ENCODE measurements at regions not wholly inside any gene's neighbourhood (a gene's known extent, or its start where the extent isn't known, plus 50 kb on each side); places are given as distances from the start of the nearest gene placed in this dataset.

- no peaks in the 10 kb centered on the region for H3K4me1 Mint-ChIP-seq
- no peak overlapping the region for H3K4me3 Mint-ChIP-seq
- 66 to 93% methylated on average over 3 to 5 of the region's 5 CpGs for WGBS, 2 experiments (ENCODE audit: insufficient coverage in 1 of 2, insufficient read length in 1 of 2)
- H3K27me3 Mint-ChIP-seq (ENCODE audit: insufficient read depth), result peaks cover 9% of the 10 kb centered on the region
- no peaks in the 10 kb centered on the region for H3K36me3 Mint-ChIP-seq (ENCODE audit: low read depth)
- H3K4me3 ChIP-seq (ENCODE audit: low read length), result no peak overlapping the region
- peaks cover 16% of the 10 kb centered on the region for H3K27me3 ChIP-seq (ENCODE audit: control insufficient read depth, insufficient read depth, low read length, poor library complexity, severe bottlenecking)
- no peaks in the 10 kb centered on the region for H3K9me3 ChIP-seq (ENCODE audit: control insufficient read depth, low read length)
- H3K27ac Mint-ChIP-seq, result no peak overlapping the region
- TF ChIP-seq CTCF (conservative IDR thresholded peaks at IDR 0.05), result no peak
- no peaks in the 10 kb centered on the region for H3K9me3 Mint-ChIP-seq
- no peak for DNase-seq
- no peaks in the 10 kb centered on the region for H3K4me1 ChIP-seq (ENCODE audit: control insufficient read depth, insufficient read depth, low read length)
- no peak overlapping the region for H3K9ac ChIP-seq (ENCODE audit: extremely low read depth, low read length, poor library complexity, severe bottlenecking)
- no peak overlapping the region for H3K27ac ChIP-seq (ENCODE audit: low read depth, low read length)
- no peaks in the 10 kb centered on the region for H3K36me3 ChIP-seq (ENCODE audit: control insufficient read depth, insufficient read depth, low read length)
These were observed 95.2 kb downstream of the YTHDF1 start for GRCh38 chr20:63120808-63121090.

GRCh38 chr20:63119963-63120807 lies 95.7 kb downstream of the YTHDF1 start:
- Histone ChIP-seq H3K4me1 (ENCODE audit: control insufficient read depth, insufficient read depth, low read length) (no peaks in the 10 kb centered on the region), H3K9me3 (ENCODE audit: control insufficient read depth, low read length) (no peaks in the 10 kb centered on the region), H3K27me3 (ENCODE audit: control insufficient read depth, insufficient read depth, low read length, poor library complexity, severe bottlenecking) (peaks cover 22% of the 10 kb centered on the region), H3K36me3 (ENCODE audit: control insufficient read depth, insufficient read depth, low read length) (no peaks in the 10 kb centered on the region), H3K27ac (ENCODE audit: low read depth, low read length) (no peak overlapping the region), H3K4me3 (ENCODE audit: low read length) (no peak overlapping the region), H3K9ac (ENCODE audit: extremely low read depth, low read length, poor library complexity, severe bottlenecking) (no peak overlapping the region)
- DNase-seq, result no peak
- H3K36me3 Mint-ChIP-seq (ENCODE audit: low read depth), result no peaks in the 10 kb centered on the region
- H3K27me3 Mint-ChIP-seq (ENCODE audit: insufficient read depth), result peaks cover 13% of the 10 kb centered on the region
- WGBS, 2 experiments (ENCODE audit: insufficient coverage in 1 of 2, insufficient read length in 1 of 2), result 78 to 83% methylated on average over 18 to 22 of the region's 22 CpGs
- H3K9me3 Mint-ChIP-seq, result no peaks in the 10 kb centered on the region
- no peak overlapping the region for H3K4me3 Mint-ChIP-seq
- TF ChIP-seq CTCF (conservative IDR thresholded peaks at IDR 0.05), result no peak
- H3K4me1 Mint-ChIP-seq, result no peaks in the 10 kb centered on the region
- no peak overlapping the region for H3K27ac Mint-ChIP-seq

- no peak overlapping the region for H3K9ac ChIP-seq (ENCODE audit: extremely low read depth, low read length, poor library complexity, severe bottlenecking)
- DNase-seq, result no peak
- no peak for TF ChIP-seq CTCF (conservative IDR thresholded peaks at IDR 0.05)
- Mint-ChIP-seq H3K36me3 (ENCODE audit: low read depth) (no peaks in the 10 kb centered on the region), H3K27me3 (ENCODE audit: insufficient read depth) (peaks cover 15% of the 10 kb centered on the region), H3K4me1 (no peaks in the 10 kb centered on the region), H3K9me3 (no peaks in the 10 kb centered on the region), H3K4me3 (no peak overlapping the region), H3K27ac (no peak overlapping the region)
- H3K9me3 ChIP-seq (ENCODE audit: control insufficient read depth, low read length), result no peaks in the 10 kb centered on the region
- 73 to 83% methylated on average over 10 to 23 of the region's 23 CpGs for WGBS, 2 experiments (ENCODE audit: insufficient coverage in 1 of 2, insufficient read length in 1 of 2)
- no peaks in the 10 kb centered on the region for H3K36me3 ChIP-seq (ENCODE audit: control insufficient read depth, insufficient read depth, low read length)
- H3K27me3 ChIP-seq (ENCODE audit: control insufficient read depth, insufficient read depth, low read length, poor library complexity, severe bottlenecking), result peaks cover 30% of the 10 kb centered on the region
- no peak overlapping the region for H3K4me3 ChIP-seq (ENCODE audit: low read length)
- H3K4me1 ChIP-seq (ENCODE audit: control insufficient read depth, insufficient read depth, low read length), result no peaks in the 10 kb centered on the region
- H3K27ac ChIP-seq (ENCODE audit: low read depth, low read length), result no peak overlapping the region
These were observed 96.6 kb downstream of the YTHDF1 start for GRCh38 chr20:63119121-63119962.
